ENCODE measurements at regions not wholly inside any gene's neighbourhood (a gene's known extent, or its start where the extent isn't known, plus 50 kb on each side); places are given as distances from the start of the nearest gene placed in this dataset.

- Histone ChIP-seq H3K27me3 (ENCODE audit: control insufficient read depth, insufficient read depth, low read length) (no peaks in the 10 kb centered on the region), H3K4me3 (ENCODE audit: low read depth, low read length) (no peak overlapping the region), H3K9me3 (ENCODE audit: control insufficient read depth, insufficient read depth, low read length) (no peaks in the 10 kb centered on the region), H3K9ac (ENCODE audit: low read depth, low read length) (no peak overlapping the region), H3K36me3 (ENCODE audit: control insufficient read depth, insufficient read depth, low read length) (no peaks in the 10 kb centered on the region), H3K4me1 (ENCODE audit: control insufficient read depth, insufficient read depth, low read length) (no peaks in the 10 kb centered on the region)
Observed at GRCh38 chr9:80948876-80949275, 740.5 kb downstream of the TLE1 start.

- H3K4me3 ChIP-seq (ENCODE audit: low read depth, low read length), result no peak overlapping the region
- H3K27me3 ChIP-seq (ENCODE audit: control insufficient read depth, insufficient read depth, low read length), result no peaks in the 10 kb centered on the region
- no peaks in the 10 kb centered on the region for H3K4me1 ChIP-seq (ENCODE audit: control insufficient read depth, insufficient read depth, low read length)
- H3K9ac ChIP-seq (ENCODE audit: low read depth, low read length), result no peak overlapping the region
- no peaks in the 10 kb centered on the region for H3K9me3 ChIP-seq (ENCODE audit: control insufficient read depth, insufficient read depth, low read length)
- no peaks in the 10 kb centered on the region for H3K36me3 ChIP-seq (ENCODE audit: control insufficient read depth, insufficient read depth, low read length)
Observed at GRCh38 chr9:80948066-80948465, 741.3 kb downstream of the TLE1 start.

GRCh38 chr9:80946496-80947170 lies 742.7 kb downstream of the TLE1 start:
- H3K4me3 ChIP-seq (ENCODE audit: low read depth, low read length), result no peak overlapping the region
- H3K4me1 ChIP-seq (ENCODE audit: control insufficient read depth, insufficient read depth, low read length), result no peaks in the 10 kb centered on the region
- no peaks in the 10 kb centered on the region for H3K36me3 ChIP-seq (ENCODE audit: control insufficient read depth, insufficient read depth, low read length)
- H3K9ac ChIP-seq (ENCODE audit: low read depth, low read length), result no peak overlapping the region
- no peaks in the 10 kb centered on the region for H3K9me3 ChIP-seq (ENCODE audit: control insufficient read depth, insufficient read depth, low read length)
- H3K27me3 ChIP-seq (ENCODE audit: control insufficient read depth, insufficient read depth, low read length), result no peaks in the 10 kb centered on the region

- no peak overlapping the region for H3K9ac ChIP-seq (ENCODE audit: low read depth, low read length)
- H3K4me3 ChIP-seq (ENCODE audit: low read depth, low read length), result no peak overlapping the region
- H3K36me3 ChIP-seq (ENCODE audit: control insufficient read depth, insufficient read depth, low read length), result no peaks in the 10 kb centered on the region
- H3K27me3 ChIP-seq (ENCODE audit: control insufficient read depth, insufficient read depth, low read length), result no peaks in the 10 kb centered on the region
- no peaks in the 10 kb centered on the region for H3K9me3 ChIP-seq (ENCODE audit: control insufficient read depth, insufficient read depth, low read length)
- no peaks in the 10 kb centered on the region for H3K4me1 ChIP-seq (ENCODE audit: control insufficient read depth, insufficient read depth, low read length)
Observed at GRCh38 chr9:80945436-80945835, 743.9 kb downstream of the TLE1 start.

GRCh38 chr9:80937645-80938044 lies 751.7 kb downstream of the TLE1 start:
- Histone ChIP-seq H3K4me3 (ENCODE audit: low read depth, low read length) (no peak overlapping the region), H3K9ac (ENCODE audit: low read depth, low read length) (no peak overlapping the region), H3K36me3 (ENCODE audit: control insufficient read depth, insufficient read depth, low read length) (no peaks in the 10 kb centered on the region), H3K27me3 (ENCODE audit: control insufficient read depth, insufficient read depth, low read length) (no peaks in the 10 kb centered on the region), H3K4me1 (ENCODE audit: control insufficient read depth, insufficient read depth, low read length) (no peaks in the 10 kb centered on the region), H3K9me3 (ENCODE audit: control insufficient read depth, insufficient read depth, low read length) (no peaks in the 10 kb centered on the region)

GRCh38 chr9:80934095-80934494 lies 755.3 kb downstream of the TLE1 start:
- H3K4me3 ChIP-seq (ENCODE audit: low read depth, low read length), result no peak overlapping the region
- no peaks in the 10 kb centered on the region for H3K4me1 ChIP-seq (ENCODE audit: control insufficient read depth, insufficient read depth, low read length)
- no peaks in the 10 kb centered on the region for H3K27me3 ChIP-seq (ENCODE audit: control insufficient read depth, insufficient read depth, low read length)
- H3K9ac ChIP-seq (ENCODE audit: low read depth, low read length), result no peak overlapping the region
- no peaks in the 10 kb centered on the region for H3K36me3 ChIP-seq (ENCODE audit: control insufficient read depth, insufficient read depth, low read length)
- no peaks in the 10 kb centered on the region for H3K9me3 ChIP-seq (ENCODE audit: control insufficient read depth, insufficient read depth, low read length)

GRCh38 chr9:80932947-80933780 lies 756.2 kb downstream of the TLE1 start:
- Histone ChIP-seq H3K9me3 (ENCODE audit: control insufficient read depth, insufficient read depth, low read length) (no peaks in the 10 kb centered on the region), H3K36me3 (ENCODE audit: control insufficient read depth, insufficient read depth, low read length) (no peaks in the 10 kb centered on the region), H3K4me1 (ENCODE audit: control insufficient read depth, insufficient read depth, low read length) (no peaks in the 10 kb centered on the region)

GRCh38 chr9:80932181-80932580 lies 757.2 kb downstream of the TLE1 start:
- Histone ChIP-seq H3K4me3 (ENCODE audit: low read depth, low read length) (no peak overlapping the region), H3K36me3 (ENCODE audit: control insufficient read depth, insufficient read depth, low read length) (no peaks in the 10 kb centered on the region), H3K9me3 (ENCODE audit: control insufficient read depth, insufficient read depth, low read length) (no peaks in the 10 kb centered on the region), H3K27me3 (ENCODE audit: control insufficient read depth, insufficient read depth, low read length) (no peaks in the 10 kb centered on the region), H3K4me1 (ENCODE audit: control insufficient read depth, insufficient read depth, low read length) (no peaks in the 10 kb centered on the region), H3K9ac (ENCODE audit: low read depth, low read length) (no peak overlapping the region)

More at GRCh38 chr9:80932947-80933780, 756.2 kb downstream of the TLE1 start:
- Histone ChIP-seq H3K4me3 (ENCODE audit: low read depth, low read length) (no peak overlapping the region), H3K9ac (ENCODE audit: low read depth, low read length) (no peak overlapping the region), H3K27me3 (ENCODE audit: control insufficient read depth, insufficient read depth, low read length) (no peaks in the 10 kb centered on the region)

GRCh38 chr9:80931163-80931562 lies 758.2 kb downstream of the TLE1 start:
- H3K27me3 ChIP-seq (ENCODE audit: control insufficient read depth, insufficient read depth, low read length), result no peaks in the 10 kb centered on the region
- H3K4me3 ChIP-seq (ENCODE audit: low read depth, low read length), result no peak overlapping the region
- no peaks in the 10 kb centered on the region for H3K36me3 ChIP-seq (ENCODE audit: control insufficient read depth, insufficient read depth, low read length)
- H3K4me1 ChIP-seq (ENCODE audit: control insufficient read depth, insufficient read depth, low read length), result no peaks in the 10 kb centered on the region
- no peak overlapping the region for H3K9ac ChIP-seq (ENCODE audit: low read depth, low read length)
- no peaks in the 10 kb centered on the region for H3K9me3 ChIP-seq (ENCODE audit: control insufficient read depth, insufficient read depth, low read length)

- H3K4me1 ChIP-seq (ENCODE audit: control insufficient read depth, insufficient read depth, low read length), result no peaks in the 10 kb centered on the region
Observed at GRCh38 chr9:80928697-80929096, 760.6 kb downstream of the TLE1 start.

GRCh38 chr9:80926611-80927010 lies 762.7 kb downstream of the TLE1 start:
- Histone ChIP-seq H3K9me3 (ENCODE audit: control insufficient read depth, insufficient read depth, low read length) (no peaks in the 10 kb centered on the region), H3K36me3 (ENCODE audit: control insufficient read depth, insufficient read depth, low read length) (no peaks in the 10 kb centered on the region), H3K4me3 (ENCODE audit: low read depth, low read length) (no peak overlapping the region), H3K9ac (ENCODE audit: low read depth, low read length) (no peak overlapping the region), H3K4me1 (ENCODE audit: control insufficient read depth, insufficient read depth, low read length) (no peaks in the 10 kb centered on the region), H3K27me3 (ENCODE audit: control insufficient read depth, insufficient read depth, low read length) (no peaks in the 10 kb centered on the region)

More at GRCh38 chr9:80928697-80929096, 760.6 kb downstream of the TLE1 start:
- H3K36me3 ChIP-seq (ENCODE audit: control insufficient read depth, insufficient read depth, low read length), result no peaks in the 10 kb centered on the region
- no peak overlapping the region for H3K4me3 ChIP-seq (ENCODE audit: low read depth, low read length)
- H3K9ac ChIP-seq (ENCODE audit: low read depth, low read length), result no peak overlapping the region
- H3K27me3 ChIP-seq (ENCODE audit: control insufficient read depth, insufficient read depth, low read length), result no peaks in the 10 kb centered on the region
- H3K9me3 ChIP-seq (ENCODE audit: control insufficient read depth, insufficient read depth, low read length), result no peaks in the 10 kb centered on the region

GRCh38 chr9:80922544-80922943 lies 766.8 kb downstream of the TLE1 start:
- Histone ChIP-seq H3K36me3 (ENCODE audit: control insufficient read depth, insufficient read depth, low read length) (no peaks in the 10 kb centered on the region), H3K27me3 (ENCODE audit: control insufficient read depth, insufficient read depth, low read length) (no peaks in the 10 kb centered on the region), H3K4me1 (ENCODE audit: control insufficient read depth, insufficient read depth, low read length) (no peaks in the 10 kb centered on the region), H3K9ac (ENCODE audit: low read depth, low read length) (no peak overlapping the region), H3K9me3 (ENCODE audit: control insufficient read depth, insufficient read depth, low read length) (no peaks in the 10 kb centered on the region), H3K4me3 (ENCODE audit: low read depth, low read length) (no peak overlapping the region)

Data from iPS-15b (cell line).